NT2/D1 (cell line): ENCODE measurements at regions not wholly inside any gene's neighbourhood (a gene's known extent, or its start where the extent isn't known, plus 50 kb on each side); places are given as distances from the start of the nearest gene placed in this dataset.

Source experiments
- DNase-seq: peaks from one replicate; pipeline ENCODE4 v3.0.0-alpha.2; 2011; ENCODE audit warnings: low read depth, low spot score
- H3K27me3 ChIP-seq: 2 replicates; pipeline ENCODE4 v1.6.0; 2011; ENCODE audit warnings: mild to moderate bottlenecking; ENCODE audit not compliant: insufficient read length, insufficient read depth
- H3K36me3 ChIP-seq: 2 replicates; pipeline ENCODE4 v1.6.1; 2011; ENCODE audit warnings: mild to moderate bottlenecking, low read length, mixed read lengths; ENCODE audit not compliant: insufficient read depth, insufficient read length
- H3K4me1 ChIP-seq: 2 replicates; pipeline ENCODE4 v1.5.1; 2011; ENCODE audit not compliant: insufficient read depth, insufficient read length
- H3K4me3 ChIP-seq: 2 replicates; pipeline ENCODE4 v1.5.1; 2011; ENCODE audit warnings: low read depth; ENCODE audit not compliant: insufficient read length
- H3K9ac ChIP-seq: 2 replicates; pipeline ENCODE4 v1.6.0; 2011; ENCODE audit warnings: low read depth; ENCODE audit not compliant: insufficient read length
- H3K9me3 ChIP-seq: 2 replicates; pipeline ENCODE4 v1.5.1; 2011; ENCODE audit warnings: mild to moderate bottlenecking, low read length; ENCODE audit not compliant: insufficient read depth
- SUZ12 ChIP-seq: IDR thresholded peaks from 2 replicates; pipeline ENCODE4 v1.6.1; 2011; ENCODE audit not compliant: insufficient read length, insufficient read depth; ENCODE audit errors: extremely low read depth
- YY1 ChIP-seq: IDR thresholded peaks from 2 replicates; pipeline ENCODE4 v1.6.1; 2011; ENCODE audit not compliant: insufficient read length, insufficient read depth
- ZNF274 ChIP-seq: IDR thresholded peaks from 2 replicates; pipeline ENCODE4 v1.6.1; 2011; ENCODE audit warnings: mild to moderate bottlenecking, low read depth, low read length

- Histone ChIP-seq H3K36me3 (no peaks in the 10 kb centered on the region), H3K4me3 (no peak overlapping the region), H3K4me1 (no peaks in the 10 kb centered on the region), H3K27me3 (no peaks in the 10 kb centered on the region), H3K9ac (no peak overlapping the region), H3K9me3 (no peaks in the 10 kb centered on the region)
- no peak for DNase-seq
- TF ChIP-seq SUZ12 (no peak), YY1 (no peak), ZNF274 (no peak)
These were observed 365.7 kb upstream of the TNP1 start for GRCh38 chr2:217225596-217225995.

GRCh38 chr2:217223222-217223930, 363.5 kb upstream of the TNP1 start:
- H3K9ac ChIP-seq: no peak overlapping the region
- no peaks in the 10 kb centered on the region for H3K27me3 ChIP-seq
- no peaks in the 10 kb centered on the region for H3K9me3 ChIP-seq
- H3K36me3 ChIP-seq: no peaks in the 10 kb centered on the region
- no peaks in the 10 kb centered on the region for H3K4me1 ChIP-seq
- no peak for DNase-seq
- no peak for TF ChIP-seq ZNF274
- TF ChIP-seq SUZ12: no peak
- no peak for TF ChIP-seq YY1
- H3K4me3 ChIP-seq: no peak overlapping the region

- H3K4me1 ChIP-seq: no peaks in the 10 kb centered on the region
- no peak overlapping the region for H3K9ac ChIP-seq
- no peaks in the 10 kb centered on the region for H3K27me3 ChIP-seq
- H3K36me3 ChIP-seq: no peaks in the 10 kb centered on the region
- H3K9me3 ChIP-seq: no peaks in the 10 kb centered on the region
- H3K4me3 ChIP-seq: no peak overlapping the region
- TF ChIP-seq ZNF274 (no peak), SUZ12 (no peak), YY1 (no peak)
- DNase-seq: no peak
These were observed 362.5 kb upstream of the TNP1 start for GRCh38 chr2:217222309-217222910.

- no peak for DNase-seq
- Histone ChIP-seq H3K27me3 (no peaks in the 10 kb centered on the region), H3K9ac (no peak overlapping the region), H3K4me3 (no peak overlapping the region), H3K4me1 (no peaks in the 10 kb centered on the region), H3K36me3 (no peaks in the 10 kb centered on the region), H3K9me3 (no peaks in the 10 kb centered on the region)
- TF ChIP-seq SUZ12: no peak
- TF ChIP-seq ZNF274: no peak
- no peak for TF ChIP-seq YY1
These were observed 360.6 kb upstream of the TNP1 start for GRCh38 chr2:217220228-217221013.

- Histone ChIP-seq H3K4me3 (no peak overlapping the region), H3K9ac (no peak overlapping the region), H3K9me3 (no peaks in the 10 kb centered on the region), H3K36me3 (no peaks in the 10 kb centered on the region), H3K27me3 (no peaks in the 10 kb centered on the region), H3K4me1 (no peaks in the 10 kb centered on the region)
- TF ChIP-seq ZNF274: no peak
- DNase-seq: no peak
These were observed 359.3 kb upstream of the TNP1 start for GRCh38 chr2:217219164-217219520.

GRCh38 chr2:217218269-217219163, 358.7 kb upstream of the TNP1 start:
- no peak for DNase-seq
- no peak overlapping the region for H3K4me3 ChIP-seq
- H3K9ac ChIP-seq: no peak overlapping the region
- H3K27me3 ChIP-seq: no peaks in the 10 kb centered on the region
- H3K9me3 ChIP-seq: no peaks in the 10 kb centered on the region
- TF ChIP-seq ZNF274 (no peak), SUZ12 (no peak), YY1 (no peak)
- no peaks in the 10 kb centered on the region for H3K4me1 ChIP-seq
- H3K36me3 ChIP-seq: no peaks in the 10 kb centered on the region
